Stomach (tissue), 8 donors: ENCODE measurements at regions not wholly inside any gene's neighbourhood (a gene's known extent, or its start where the extent isn't known, plus 50 kb on each side); places are given as distances from the start of the nearest gene placed in this dataset.

ENCODE experiments used
- DNase-seq, 2 donors: peaks; one replicate each; pipeline versions ENCODE4 v3.0.0 to v3.0.0-alpha.2; 2013 to 2019
- H3K27ac ChIP-seq, 5 donors: fragments of 200-600 bp in 4 of 5; sonication (generic) in 4 of 5; one replicate each; pipeline ENCODE4 v1.5.1; 2013 to 2019; ENCODE audit warnings: mild to moderate bottlenecking in 1 of 5, moderate library complexity in 1 of 5
- H3K27me3 ChIP-seq, 3 donors: fragments of 200-600 bp; sonication (generic); one replicate each; pipeline ENCODE4 v1.5.1; 2017 to 2019; ENCODE audit warnings: mixed run types in 1 of 3
- H3K36me3 ChIP-seq, 4 donors: fragments of 200-600 bp; sonication (generic); 1 replicate in 3 of 4; 2 replicates in 1 of 4; pipeline ENCODE4 v1.5.1; 2016 to 2019
- H3K4me1 ChIP-seq, 4 donors: fragments of 200-600 bp; sonication (generic); one replicate each; pipeline ENCODE4 v1.5.1; 2016 to 2019
- H3K4me3 ChIP-seq, 4 donors: fragments of 200-600 bp; sonication (generic) in 3 of 4; one replicate each; pipeline ENCODE4 v1.5.1; 2016 to 2019; ENCODE audit warnings: mild to moderate bottlenecking in 1 of 4
- H3K9me3 ChIP-seq, 4 donors: fragments of 200-600 bp; sonication (generic); one replicate each; pipeline ENCODE4 v1.5.1; 2016 to 2019
- EP300 ChIP-seq: sonication (generic); formaldehyde crosslinking; IDR thresholded peaks from one replicate; pipeline ENCODE4 v1.6.1; 2017; ENCODE audit warnings: antibody characterized with exemption
- POLR2A ChIP-seq, 4 donors: fragments of 450-650 bp; IDR thresholded peaks; one replicate each; pipeline ENCODE4 v1.6.1; 2016; ENCODE audit warnings: antibody characterized with exemption in 4 of 4, control low read depth in 2 of 4, mild to moderate bottlenecking in 1 of 4, moderate library complexity in 1 of 4
- POLR2AphosphoS5 ChIP-seq, 3 donors: sonication (generic); formaldehyde crosslinking; IDR thresholded peaks; one replicate each; pipeline ENCODE4 v1.6.1; 2016; ENCODE audit warnings: antibody characterized with exemption in 3 of 3
- WGBS, 5 donors: extraction: QIAGEN DNeasy Blood & Tissue Kit in 3 of 5; methylation state at CpG; one replicate each; pipeline versions ENCODE4 v1.1.5 to v1.1.7; 2013 to 2018; 5-methylcytosine and 5-hydroxymethylcytosine counted together
- intact Hi-C: fragments of 100-400 bp; cut with DNase I; formaldehyde crosslinking; loops from one replicate; pipeline ENCODE4 v1.15.1; 2023; ENCODE audit warnings: low total_unique reads
- TF ChIP-seq, protein P1 (sequence below), 7 experiments: fragments of 450-650 bp in 4 of 7; fragments of 200-600 bp in 3 of 7; sonication (generic) in 3 of 7; IDR thresholded peaks; one replicate each; pipeline ENCODE4 v1.5.1; 2016 to 2019; ENCODE audit warnings: antibody characterized with exemption in 7 of 7, control low read depth in 2 of 7, mild to moderate bottlenecking in 1 of 7
- donor health status: healthy with polysubstance abuse.
- donor health status: Bipolar disorder and iron deficiency.
- donor health status: healthy.

DNA sequence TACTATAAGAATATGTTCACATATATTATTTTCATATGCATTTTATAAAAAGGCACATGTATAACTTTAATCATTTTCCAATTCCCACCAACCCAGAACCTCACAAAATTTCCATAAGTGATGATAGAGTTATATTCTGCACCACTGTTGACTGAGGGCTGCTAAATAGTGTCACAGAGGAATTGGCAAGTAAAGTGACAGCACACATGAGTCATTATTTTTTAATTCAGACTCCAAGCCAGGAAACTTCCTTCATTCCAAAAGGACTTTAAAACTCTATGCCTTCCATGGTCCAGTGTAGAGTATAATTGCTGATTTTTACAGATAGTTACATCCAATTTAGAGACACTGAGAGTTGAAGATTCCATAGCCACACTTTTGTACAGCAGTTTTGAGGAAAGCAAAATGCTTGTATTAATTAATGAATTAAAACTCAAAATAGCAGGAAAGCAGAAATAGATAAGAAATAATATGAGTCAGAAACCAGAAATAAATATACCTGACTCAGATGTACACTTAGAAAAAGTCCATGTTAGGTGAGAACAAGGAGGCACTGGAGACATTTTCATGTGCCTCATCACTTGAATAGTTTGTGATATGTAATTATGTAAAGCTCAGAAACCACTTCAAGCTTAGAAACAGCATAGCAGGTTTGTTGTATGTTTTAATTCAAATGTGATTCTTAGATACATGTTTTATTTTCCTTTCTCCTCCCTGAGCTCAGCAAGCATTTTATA lies 425.2 kb upstream of the OPRM1 start:
- DNase-seq = no peak
- Histone ChIP-seq H3K27me3 (no peaks in the 10 kb centered on the region), H3K4me1 (no peaks in the 10 kb centered on the region), H3K4me3 (no peak overlapping the region), H3K27ac (no peak overlapping the region), H3K36me3 (no peaks in the 10 kb centered on the region), H3K9me3 (no peaks in the 10 kb centered on the region)
- intact Hi-C loops = no loop called here
- no peak for TF ChIP-seq EP300
- TF ChIP-seq, protein P1, sequence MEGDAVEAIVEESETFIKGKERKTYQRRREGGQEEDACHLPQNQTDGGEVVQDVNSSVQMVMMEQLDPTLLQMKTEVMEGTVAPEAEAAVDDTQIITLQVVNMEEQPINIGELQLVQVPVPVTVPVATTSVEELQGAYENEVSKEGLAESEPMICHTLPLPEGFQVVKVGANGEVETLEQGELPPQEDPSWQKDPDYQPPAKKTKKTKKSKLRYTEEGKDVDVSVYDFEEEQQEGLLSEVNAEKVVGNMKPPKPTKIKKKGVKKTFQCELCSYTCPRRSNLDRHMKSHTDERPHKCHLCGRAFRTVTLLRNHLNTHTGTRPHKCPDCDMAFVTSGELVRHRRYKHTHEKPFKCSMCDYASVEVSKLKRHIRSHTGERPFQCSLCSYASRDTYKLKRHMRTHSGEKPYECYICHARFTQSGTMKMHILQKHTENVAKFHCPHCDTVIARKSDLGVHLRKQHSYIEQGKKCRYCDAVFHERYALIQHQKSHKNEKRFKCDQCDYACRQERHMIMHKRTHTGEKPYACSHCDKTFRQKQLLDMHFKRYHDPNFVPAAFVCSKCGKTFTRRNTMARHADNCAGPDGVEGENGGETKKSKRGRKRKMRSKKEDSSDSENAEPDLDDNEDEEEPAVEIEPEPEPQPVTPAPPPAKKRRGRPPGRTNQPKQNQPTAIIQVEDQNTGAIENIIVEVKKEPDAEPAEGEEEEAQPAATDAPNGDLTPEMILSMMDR (IDR thresholded peaks at IDR 0.05) = no peak
- TF ChIP-seq POLR2AphosphoS5 (IDR thresholded peaks at IDR 0.05) = no peak
- no peak for TF ChIP-seq POLR2A (IDR thresholded peaks at IDR 0.05)

DNA sequence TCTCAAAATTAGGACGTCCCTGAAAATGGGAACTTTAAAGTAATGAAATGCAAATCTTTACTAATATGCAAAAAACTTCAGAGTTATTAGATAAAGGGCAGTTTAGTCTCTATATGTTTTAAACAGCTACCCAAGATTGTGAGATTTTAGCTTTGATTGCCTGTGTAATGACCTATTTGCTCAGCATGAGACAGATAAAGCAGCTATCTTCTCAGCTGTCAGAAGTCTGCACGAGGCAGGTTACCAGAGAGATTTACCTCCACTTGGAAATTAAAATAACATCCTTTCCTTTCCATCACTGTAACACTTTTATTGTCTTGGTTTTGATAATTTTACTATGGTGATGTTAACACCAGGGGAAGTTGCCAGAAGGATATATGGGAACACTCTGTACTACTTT lies 436.6 kb upstream of the OPRM1 start:
- no peaks in the 10 kb centered on the region for H3K27me3 ChIP-seq
- 27 to 56% (median 42%) methylated on average over 2 of the region's 2 CpGs for WGBS, 5 donors
- no peak overlapping the region for H3K4me3 ChIP-seq
- no peaks in the 10 kb centered on the region for H3K4me1 ChIP-seq
- DNase-seq = no peak
- H3K36me3 ChIP-seq = no peaks in the 10 kb centered on the region
- TF ChIP-seq, protein P1 (IDR thresholded peaks at IDR 0.05) = no peak
- TF ChIP-seq POLR2A (IDR thresholded peaks at IDR 0.05) = no peak
- no peak for TF ChIP-seq POLR2AphosphoS5 (IDR thresholded peaks at IDR 0.05)
- no peak for TF ChIP-seq EP300
- H3K9me3 ChIP-seq = no peaks in the 10 kb centered on the region
- intact Hi-C loops = no loop called here
- H3K27ac ChIP-seq = no peak overlapping the region

DNA sequence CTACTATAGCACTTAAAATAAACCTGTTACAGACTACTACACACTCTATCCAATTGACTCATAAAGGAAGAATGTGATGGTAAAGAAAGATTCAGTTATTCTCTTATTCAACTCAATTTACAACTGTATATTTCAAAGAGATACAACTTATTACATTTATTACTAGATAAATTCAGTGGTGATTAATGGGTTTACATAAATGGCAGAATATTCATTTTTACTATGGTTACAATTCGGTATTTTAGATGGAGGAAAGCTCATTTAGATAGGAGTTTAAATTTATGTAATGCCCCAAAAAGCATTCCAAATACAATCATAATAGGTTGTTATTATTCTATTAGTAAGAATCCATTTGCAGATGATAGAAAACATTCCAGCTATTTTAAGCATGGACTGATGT lies 439.1 kb upstream of the OPRM1 start:
- intact Hi-C loops = no loop called here

DNA sequence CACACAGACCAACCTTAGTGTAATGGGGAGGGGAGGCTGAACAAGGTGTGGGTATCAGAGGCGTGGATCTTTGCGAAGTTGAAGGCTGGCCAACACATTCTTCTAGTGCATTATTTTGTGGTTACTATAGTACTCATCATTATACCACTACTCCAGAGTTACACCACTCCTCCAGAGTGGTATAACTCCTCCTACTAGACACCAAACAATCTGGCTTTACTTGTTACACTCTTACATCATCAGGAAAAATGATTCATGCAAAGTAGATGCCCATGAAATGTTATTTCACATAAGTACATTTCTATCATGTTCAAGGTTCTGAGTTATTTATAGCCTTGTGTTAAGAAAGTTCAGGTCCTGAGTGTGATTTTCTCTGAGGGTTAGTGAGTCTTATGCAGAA lies 443.1 kb upstream of the OPRM1 start:
- TF ChIP-seq POLR2AphosphoS5 (IDR thresholded peaks at IDR 0.05) = no peak
- TF ChIP-seq, protein P1 (IDR thresholded peaks at IDR 0.05) = no peak
- no peak for TF ChIP-seq EP300
- no peak for TF ChIP-seq POLR2A (IDR thresholded peaks at IDR 0.05)
- Histone ChIP-seq H3K27me3 (no peaks in the 10 kb centered on the region), H3K36me3 (no peaks in the 10 kb centered on the region), H3K9me3 (no peaks in the 10 kb centered on the region), H3K4me1 (no peaks in the 10 kb centered on the region), H3K4me3 (no peak overlapping the region), H3K27ac (no peak overlapping the region)
- DNase-seq = no peak
- WGBS, 5 donors = 72 to 85% (median 76%) methylated on average over 2 of the region's 2 CpGs
- intact Hi-C loops = no loop called here

More for the DNA sequence above, 439.1 kb upstream of the OPRM1 start:
- H3K4me1 ChIP-seq = no peaks in the 10 kb centered on the region
- H3K27me3 ChIP-seq = no peaks in the 10 kb centered on the region
- 63 to 87% (median 75%) methylated on average over 1 of the region's 1 CpG for WGBS, 5 donors
- DNase-seq = no peak
- no peak overlapping the region for H3K27ac ChIP-seq
- TF ChIP-seq, protein P1 (IDR thresholded peaks at IDR 0.05) = no peak
- TF ChIP-seq POLR2AphosphoS5 (IDR thresholded peaks at IDR 0.05) = no peak
- TF ChIP-seq EP300 = no peak
- TF ChIP-seq POLR2A (IDR thresholded peaks at IDR 0.05) = no peak
- H3K9me3 ChIP-seq = no peaks in the 10 kb centered on the region
- H3K36me3 ChIP-seq = no peaks in the 10 kb centered on the region
- H3K4me3 ChIP-seq = no peak overlapping the region
